Epidermal melanocyte (primary cell): ENCODE measurements at regions not wholly inside any gene's neighbourhood (a gene's known extent, or its start where the extent isn't known, plus 50 kb on each side); places are given as distances from the start of the nearest gene placed in this dataset.
"Not testable (repeated sequence)": the region's sequence is repeated elsewhere in the genome, so short reads cannot be mapped to it uniquely, and the experiment has no call there.

Experiments
- DNase-seq: peaks from one replicate; pipeline ENCODE4 v3.0.0; 2011; ENCODE audit warnings: low spot score; ENCODE audit not compliant: insufficient read length

GRCh38 chr16:29136046-29136696 lies 151.3 kb downstream of the LAT start:
- not testable (repeated sequence) for DNase-seq

GRCh38 chr16:29135098-29135497 lies 150.2 kb downstream of the LAT start:
- DNase-seq, result not testable (repeated sequence)

- not testable (repeated sequence) for DNase-seq
Observed at GRCh38 chr16:29133681-29134430, 149.0 kb downstream of the LAT start.

DNA sequence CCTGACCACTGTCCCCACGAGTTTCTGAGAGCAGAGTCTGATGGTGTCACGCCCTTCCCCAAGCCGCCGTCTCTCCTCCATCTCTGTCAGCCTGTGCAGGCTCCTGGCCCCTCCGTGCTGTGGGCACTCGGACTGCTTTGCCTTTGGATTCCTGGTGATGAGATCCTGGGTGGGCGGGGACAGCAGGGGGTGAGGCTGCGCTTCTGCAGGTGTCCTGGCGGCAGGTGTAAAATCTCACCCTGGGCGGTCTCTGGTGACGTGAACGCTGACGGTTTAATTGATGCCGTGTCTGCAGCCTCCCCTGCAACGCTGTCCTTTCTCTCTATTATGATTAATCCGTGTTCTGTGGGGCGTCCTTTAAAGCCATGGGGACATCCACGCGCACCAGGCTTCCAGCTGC lies 148.0 kb downstream of the LAT start:
- not testable (repeated sequence) for DNase-seq

DNA sequence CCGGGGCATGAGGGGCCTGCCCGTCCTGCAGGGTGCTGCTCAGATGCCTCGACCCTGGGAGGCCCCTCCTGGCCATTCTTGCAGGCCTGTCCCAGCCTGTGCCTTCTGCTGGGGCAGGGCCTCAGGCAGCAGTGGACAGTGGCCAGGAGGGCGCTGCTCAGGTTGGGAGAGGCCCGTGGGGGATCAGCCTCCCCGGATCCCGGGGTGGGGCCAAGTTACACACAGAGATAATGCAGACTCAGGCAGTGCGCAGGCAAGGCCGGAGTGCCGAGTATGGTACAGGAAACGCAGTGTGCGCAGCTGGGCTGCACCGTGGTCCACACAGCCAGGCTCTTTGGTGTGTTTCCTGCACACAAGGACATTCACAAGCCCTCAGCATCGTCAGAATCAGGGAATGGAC lies 147.6 kb downstream of the LAT start:
- not testable (repeated sequence) for DNase-seq

GRCh38 chr16:29130901-29131851 lies 146.3 kb downstream of the LAT start:
- not testable (repeated sequence) for DNase-seq

GRCh38 chr16:29130131-29130711 lies 145.4 kb downstream of the LAT start:
- DNase-seq, result not testable (repeated sequence)

DNA sequence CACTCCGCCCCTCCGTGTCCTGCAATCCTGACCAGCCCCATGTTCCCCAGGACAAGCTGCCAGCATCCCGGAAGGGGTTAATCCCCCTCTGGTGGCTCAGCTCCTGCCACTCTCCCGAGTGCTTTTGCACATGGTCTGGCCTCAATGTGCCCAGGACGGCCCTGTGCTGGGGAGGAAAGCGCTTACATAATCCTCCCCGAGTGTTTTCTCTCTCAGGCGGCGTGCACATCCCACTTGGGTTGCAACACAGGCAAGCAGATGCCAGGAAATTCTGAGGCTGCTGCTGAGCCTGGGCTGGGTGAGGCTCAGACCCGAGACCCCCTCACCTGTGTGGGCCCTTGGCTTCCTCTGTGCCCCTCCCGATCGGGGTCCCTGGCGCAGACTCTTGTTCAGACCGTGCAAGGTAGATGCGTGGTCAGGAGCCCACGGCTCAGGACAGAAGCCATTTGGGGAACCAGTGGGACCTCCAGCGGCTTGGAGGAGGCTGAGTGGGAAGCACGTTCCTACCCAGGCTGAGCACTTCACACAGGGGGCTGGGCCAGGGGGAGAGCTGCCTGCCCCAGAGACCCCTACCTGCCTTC lies 144.7 kb downstream of the LAT start:
- not testable (repeated sequence) for DNase-seq

DNA sequence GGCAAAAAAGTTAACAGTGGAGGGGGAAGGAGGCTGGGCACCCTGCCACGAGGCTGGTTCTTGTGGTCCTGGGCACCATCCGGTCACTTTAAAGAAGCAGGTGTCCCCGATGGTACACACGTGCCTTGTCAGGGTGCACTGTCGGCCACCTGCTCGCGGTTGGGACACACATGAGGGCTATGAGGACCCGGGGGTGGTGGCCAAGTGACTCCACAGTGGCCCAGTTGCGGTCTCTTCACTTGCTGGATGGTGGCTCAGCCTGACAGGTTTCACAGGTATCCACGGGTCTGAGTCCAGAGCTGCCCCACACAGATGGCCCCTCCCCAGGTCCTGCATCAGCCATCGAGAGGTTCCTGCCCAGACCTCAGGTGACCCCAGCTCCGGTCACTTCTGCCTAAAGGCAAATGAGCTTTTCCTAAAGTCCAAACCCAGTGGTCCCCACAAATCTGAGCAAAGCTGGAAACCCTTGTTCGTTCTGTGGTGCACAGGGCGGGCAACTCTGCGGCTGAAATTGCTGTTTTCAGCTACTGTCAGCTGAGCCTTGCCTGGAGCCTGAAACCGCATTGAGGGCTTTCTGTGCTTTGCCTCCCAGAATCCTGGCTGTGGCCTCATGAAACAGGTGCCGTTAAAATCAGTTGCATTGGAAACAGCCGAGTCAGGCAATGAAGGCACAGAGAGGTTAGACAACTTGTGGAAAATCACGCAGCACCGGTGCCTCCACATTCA lies 144.0 kb downstream of the LAT start:
- not testable (repeated sequence) for DNase-seq

DNA sequence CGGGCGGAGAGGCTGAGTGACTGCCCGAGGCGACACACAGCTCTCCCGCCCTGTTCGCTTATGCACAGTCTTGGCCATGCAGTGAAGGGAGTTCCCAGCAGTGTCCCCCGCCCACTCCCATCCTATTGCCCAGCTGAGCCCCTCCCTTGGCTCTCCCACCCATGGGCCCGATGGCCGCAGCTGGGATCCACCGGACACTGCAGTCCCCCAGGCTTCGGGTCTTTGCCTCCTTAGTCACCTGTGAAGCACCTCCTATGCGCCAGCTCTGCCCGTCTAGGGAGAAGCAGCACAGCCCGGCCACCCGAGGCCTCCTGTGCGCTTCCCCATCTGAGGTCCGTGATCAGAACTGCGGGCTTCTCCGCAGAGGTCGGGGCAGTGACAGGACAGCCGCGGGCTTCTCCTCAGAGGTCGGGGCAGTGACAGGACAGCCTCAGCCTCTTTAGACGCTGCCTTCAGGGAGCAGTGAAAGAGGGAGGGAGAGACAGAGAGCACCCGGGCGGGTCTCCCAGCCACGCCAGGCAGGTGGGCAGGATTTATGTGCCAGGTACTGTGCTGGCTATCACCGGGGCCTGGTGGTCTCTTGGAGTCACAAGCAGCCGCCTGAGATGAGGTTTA lies 143.1 kb downstream of the LAT start:
- DNase-seq, result not testable (repeated sequence)

DNA sequence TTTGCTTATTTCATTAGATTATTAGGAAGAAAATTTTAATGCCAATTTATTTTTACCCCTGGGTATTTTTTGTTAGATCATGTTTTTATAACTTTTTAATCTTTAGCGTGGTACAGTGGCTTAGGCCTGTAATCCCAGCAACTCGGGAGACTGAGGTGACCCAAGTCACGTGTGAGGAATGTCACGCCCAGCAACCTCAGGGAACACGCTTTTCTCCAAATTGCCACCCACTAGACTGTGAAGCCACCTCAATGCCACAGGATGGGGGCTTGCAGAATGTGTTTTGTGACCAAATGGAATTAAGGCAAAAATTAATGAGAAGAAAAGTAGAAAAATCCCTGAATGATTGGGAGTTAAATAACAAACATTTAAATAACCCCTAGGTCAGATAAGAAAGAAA lies 141.8 kb downstream of the LAT start:
- DNase-seq, result no peak

GRCh38 chr16:29126057-29126494 lies 141.2 kb downstream of the LAT start:
- no peak for DNase-seq

DNA sequence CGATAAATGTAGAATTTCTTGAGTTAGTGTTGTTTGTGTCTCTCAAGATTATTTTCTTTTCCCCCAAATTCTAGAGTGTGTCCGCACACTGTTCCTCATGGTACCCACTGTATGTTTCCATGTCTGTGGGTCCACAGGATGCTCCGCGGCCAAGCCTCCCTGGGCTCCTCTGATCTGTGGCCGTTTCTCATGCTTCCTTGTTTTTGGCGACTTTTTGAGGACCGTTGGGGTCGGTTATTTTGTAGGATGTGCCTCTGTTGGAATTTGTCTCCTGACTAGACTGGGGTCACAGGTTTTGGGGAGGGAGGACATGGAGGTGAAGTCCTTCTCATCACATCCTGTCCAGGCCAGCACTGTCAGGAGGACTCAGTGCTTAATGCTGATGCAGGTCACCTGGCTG lies 140.0 kb downstream of the LAT start:
- DNase-seq, result no peak

DNA sequence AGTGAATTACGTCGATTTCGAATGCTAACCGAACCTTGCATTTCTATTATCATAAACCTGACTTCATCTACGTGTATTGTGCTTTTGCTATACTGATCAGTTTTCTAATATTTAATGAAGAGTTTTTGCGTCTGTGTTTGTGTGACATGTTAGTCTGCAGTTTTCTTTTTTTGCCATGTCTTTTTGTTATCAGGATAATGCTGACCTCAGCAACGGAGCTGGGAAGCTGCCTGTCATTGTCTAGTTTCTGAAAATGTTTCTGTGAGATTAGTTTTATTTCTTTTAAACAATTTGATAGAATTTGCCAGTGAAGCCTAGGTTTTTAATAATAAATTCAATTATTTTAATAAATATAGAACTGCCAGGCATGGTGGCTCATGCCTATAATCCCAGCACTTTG lies 139.3 kb downstream of the LAT start:
- DNase-seq, result not testable (repeated sequence)

DNA sequence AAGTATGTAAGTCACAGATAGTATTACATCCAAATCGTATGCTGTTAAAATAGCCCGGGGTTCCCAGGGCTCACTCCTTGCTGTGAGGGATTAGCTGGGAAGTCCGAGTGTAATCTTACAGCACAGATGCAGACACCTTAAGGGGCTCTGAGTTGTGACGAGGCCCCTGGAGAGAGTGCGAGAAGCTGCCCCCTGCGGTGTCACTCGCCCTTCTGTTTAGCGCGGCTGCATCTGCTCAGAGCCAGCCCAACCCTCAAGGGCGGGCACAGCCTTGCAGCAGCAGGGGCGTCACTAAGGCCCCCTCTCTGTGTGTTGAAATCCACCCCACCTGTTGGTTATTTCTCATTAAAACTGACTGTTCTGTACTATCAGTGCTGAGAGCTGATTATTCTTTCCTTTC lies 135.8 kb downstream of the LAT start:
- not testable (repeated sequence) for DNase-seq

- DNase-seq, result not testable (repeated sequence)
Observed at GRCh38 chr16:29118301-29118957, 133.6 kb downstream of the LAT start.

GRCh38 chr16:29117631-29118030 lies 132.8 kb downstream of the LAT start:
- no peak for DNase-seq

- DNase-seq, result no peak
Observed at GRCh38 chr16:29116980-29117379, 132.1 kb downstream of the LAT start.

GRCh38 chr16:29116207-29116606 lies 131.4 kb downstream of the LAT start:
- not testable (repeated sequence) for DNase-seq
